ENCODE measurements at regions not wholly inside any gene's neighbourhood (a gene's known extent, or its start where the extent isn't known, plus 50 kb on each side); places are given as distances from the start of the nearest gene placed in this dataset.

DNA sequence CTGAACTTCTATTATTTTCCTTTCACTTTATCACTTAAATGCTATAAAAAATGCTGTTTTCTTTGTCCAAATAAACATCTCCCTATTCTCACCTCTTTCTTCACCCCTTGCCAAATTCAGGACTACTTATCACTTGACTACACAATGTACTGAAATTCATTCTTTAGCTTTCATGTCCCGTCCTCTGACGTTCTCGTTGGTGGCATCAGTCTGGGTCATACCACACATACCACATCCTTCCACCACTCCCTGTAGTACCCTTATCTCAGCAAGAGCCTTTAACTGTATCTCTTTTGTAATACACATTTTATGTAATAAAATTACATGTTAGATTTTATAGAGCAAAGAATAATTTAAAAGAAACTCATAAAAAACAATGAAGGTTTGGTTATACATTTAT lies 231.1 kb upstream of the PAPPA start:
- no CpG with 5 or more reads among the region's 3 CpGs for WGBS (ENCODE audit: insufficient coverage, low lambda C conversion rate)
- no peaks in the 10 kb centered on the region for H3K27me3 ChIP-seq (ENCODE audit: control insufficient read depth, insufficient read depth, low read length)

DNA sequence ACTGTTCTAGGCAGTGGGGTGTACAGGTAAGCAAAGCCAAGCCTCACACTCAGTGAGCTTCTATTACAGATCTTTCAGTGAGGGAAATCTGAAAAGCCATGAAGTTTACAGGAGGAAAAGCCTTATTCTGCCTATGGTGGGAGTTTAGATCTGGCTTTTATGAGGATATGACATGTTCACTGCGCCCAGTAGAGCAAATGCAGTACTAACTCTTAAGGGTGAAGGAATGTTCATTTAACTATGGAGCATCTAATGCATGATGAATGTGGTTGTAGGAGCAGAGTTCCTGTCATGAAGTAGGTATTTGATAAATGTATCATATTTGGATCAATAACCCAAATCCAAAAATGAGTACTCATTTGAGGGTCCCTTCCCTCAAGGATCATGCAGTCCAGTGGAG lies 230.2 kb upstream of the PAPPA start:
- H3K36me3 ChIP-seq (ENCODE audit: control insufficient read depth, insufficient read depth, low read length): no peaks in the 10 kb centered on the region
- H3K27ac ChIP-seq (ENCODE audit: low read length): no peak overlapping the region
- no peaks in the 10 kb centered on the region for H3K27me3 ChIP-seq (ENCODE audit: control insufficient read depth, insufficient read depth, low read length)
- no peak for DNase-seq
- H3K4me3 ChIP-seq (ENCODE audit: low read length): no peak overlapping the region
- no CpG with 5 or more reads among the region's 1 CpG for WGBS (ENCODE audit: insufficient coverage, low lambda C conversion rate)
- H3K4me1 ChIP-seq (ENCODE audit: control insufficient read depth, insufficient read depth, low read length): no peaks in the 10 kb centered on the region
- no peaks in the 10 kb centered on the region for H3K9me3 ChIP-seq (ENCODE audit: control insufficient read depth, low read depth, low read length)

More for the DNA sequence above, 231.1 kb upstream of the PAPPA start:
- H3K4me1 ChIP-seq (ENCODE audit: control insufficient read depth, insufficient read depth, low read length): no peaks in the 10 kb centered on the region
- no peaks in the 10 kb centered on the region for H3K9me3 ChIP-seq (ENCODE audit: control insufficient read depth, low read depth, low read length)
- H3K27ac ChIP-seq (ENCODE audit: low read length): no peak overlapping the region
- H3K36me3 ChIP-seq (ENCODE audit: control insufficient read depth, insufficient read depth, low read length): no peaks in the 10 kb centered on the region
- H3K4me3 ChIP-seq (ENCODE audit: low read length): no peak overlapping the region
- no peak for DNase-seq

DNA sequence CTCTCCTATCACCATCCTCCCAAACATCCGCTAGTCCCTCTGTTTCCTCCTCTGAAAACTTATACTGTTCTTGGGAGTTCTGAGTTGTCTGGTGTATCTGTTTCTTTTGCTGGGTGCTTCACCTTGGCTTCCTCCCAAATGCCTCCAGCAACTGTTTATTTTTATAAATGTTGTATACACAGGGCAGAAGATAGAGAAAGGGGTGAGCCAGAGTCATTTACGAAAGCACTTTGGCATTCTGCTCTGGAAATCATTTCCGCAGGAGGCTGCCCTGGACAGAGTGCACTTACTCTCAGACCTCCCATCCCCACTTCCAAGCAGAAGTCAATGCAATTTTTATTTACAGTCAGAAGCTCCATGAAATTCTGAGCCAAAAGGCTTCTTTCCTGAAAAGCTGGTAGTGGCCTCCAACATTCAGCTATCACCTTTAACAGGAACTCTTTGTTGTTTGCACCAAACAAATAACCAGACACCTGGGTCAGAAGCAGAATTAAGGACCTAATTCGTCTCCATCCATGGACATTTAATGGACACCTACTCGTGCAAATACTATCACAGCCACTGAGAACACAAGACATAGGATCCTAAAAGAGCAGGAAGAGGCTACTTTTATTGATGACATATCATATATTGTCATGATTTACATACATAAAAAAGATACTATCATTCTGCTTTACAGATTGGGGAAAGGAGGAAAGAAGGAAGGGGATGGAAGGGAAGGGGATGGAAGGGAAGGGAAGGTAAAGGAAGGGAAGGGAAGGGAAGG lies 229.5 kb upstream of the PAPPA start:
- no peak overlapping the region for H3K27ac ChIP-seq (ENCODE audit: low read length)
- no peaks in the 10 kb centered on the region for H3K27me3 ChIP-seq (ENCODE audit: control insufficient read depth, insufficient read depth, low read length)
- peak in 1 of 2 donors; percentile 15 for DNase-seq
- no peaks in the 10 kb centered on the region for H3K36me3 ChIP-seq (ENCODE audit: control insufficient read depth, insufficient read depth, low read length)
- H3K4me3 ChIP-seq (ENCODE audit: low read length): no peak overlapping the region
- WGBS (ENCODE audit: insufficient coverage, low lambda C conversion rate): no CpG with 5 or more reads among the region's 5 CpGs
- H3K4me1 ChIP-seq (ENCODE audit: control insufficient read depth, insufficient read depth, low read length): no peaks in the 10 kb centered on the region
- H3K9me3 ChIP-seq (ENCODE audit: control insufficient read depth, low read depth, low read length): no peaks in the 10 kb centered on the region

DNA sequence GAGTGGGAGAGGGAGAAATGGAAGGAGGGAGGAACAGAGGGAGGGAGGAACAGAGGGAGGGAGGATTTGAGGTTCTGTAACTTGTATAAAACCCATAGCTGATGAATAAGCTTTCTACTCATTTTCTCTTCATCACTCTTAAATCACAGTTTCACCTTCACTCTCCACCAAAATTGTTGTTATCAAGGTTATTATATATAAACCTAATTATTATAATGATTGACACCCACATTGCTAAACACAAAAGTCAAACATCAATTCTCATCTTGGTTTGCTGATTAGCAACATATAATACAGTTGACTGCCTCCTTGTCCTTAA lies 229.0 kb upstream of the PAPPA start:
- no peak for DNase-seq
- Histone ChIP-seq H3K27ac (ENCODE audit: low read length) (no peak overlapping the region), H3K36me3 (ENCODE audit: control insufficient read depth, insufficient read depth, low read length) (no peaks in the 10 kb centered on the region), H3K27me3 (ENCODE audit: control insufficient read depth, insufficient read depth, low read length) (no peaks in the 10 kb centered on the region), H3K4me1 (ENCODE audit: control insufficient read depth, insufficient read depth, low read length) (no peaks in the 10 kb centered on the region), H3K9me3 (ENCODE audit: control insufficient read depth, low read depth, low read length) (no peaks in the 10 kb centered on the region), H3K4me3 (ENCODE audit: low read length) (no peak overlapping the region)

DNA sequence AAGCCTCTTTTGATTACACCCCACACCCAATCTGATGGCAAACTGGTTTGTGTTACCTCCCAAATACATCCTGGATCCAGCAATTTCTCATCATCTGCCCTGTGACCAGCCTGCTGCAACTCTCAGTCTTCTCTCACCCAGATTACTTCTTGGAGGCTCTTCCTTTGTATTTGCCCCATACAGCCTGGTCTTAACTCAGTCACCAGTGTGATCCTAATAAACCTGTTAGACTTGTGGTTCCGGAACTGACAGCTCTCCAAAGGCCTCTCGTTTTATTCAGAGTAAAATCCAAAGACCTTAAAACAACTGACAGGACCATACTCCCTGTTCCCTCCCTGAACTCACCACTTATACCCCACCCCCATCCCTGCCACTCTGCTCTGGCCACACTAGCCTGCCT lies 228.2 kb upstream of the PAPPA start:
- no peaks in the 10 kb centered on the region for H3K27me3 ChIP-seq (ENCODE audit: control insufficient read depth, insufficient read depth, low read length)
- H3K4me3 ChIP-seq (ENCODE audit: low read length): no peak overlapping the region
- H3K4me1 ChIP-seq (ENCODE audit: control insufficient read depth, insufficient read depth, low read length): no peaks in the 10 kb centered on the region
- no CpG with 5 or more reads among the region's 2 CpGs for WGBS (ENCODE audit: insufficient coverage, low lambda C conversion rate)
- no peaks in the 10 kb centered on the region for H3K36me3 ChIP-seq (ENCODE audit: control insufficient read depth, insufficient read depth, low read length)
- no peaks in the 10 kb centered on the region for H3K9me3 ChIP-seq (ENCODE audit: control insufficient read depth, low read depth, low read length)
- no peak for DNase-seq
- no peak overlapping the region for H3K27ac ChIP-seq (ENCODE audit: low read length)

DNA sequence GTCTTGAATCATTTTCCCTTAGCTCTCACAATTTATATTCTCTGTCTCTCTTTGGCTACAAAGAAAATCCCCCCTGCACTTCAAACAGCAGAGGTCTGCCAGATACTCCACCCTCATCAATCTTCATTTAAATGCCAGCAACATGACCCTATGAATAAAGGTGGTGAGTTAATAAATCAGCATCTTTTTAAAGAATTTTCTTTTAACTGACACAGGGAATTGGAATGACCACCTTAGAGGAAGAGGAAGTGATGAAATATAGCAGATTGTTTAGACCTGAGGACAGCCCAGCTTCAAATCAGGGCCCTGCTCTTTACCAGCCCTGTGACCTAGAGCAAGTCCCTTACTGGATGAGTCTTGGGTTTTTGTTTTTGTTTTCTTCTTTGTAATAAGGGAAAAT lies 223.1 kb upstream of the PAPPA start:
- Histone ChIP-seq H3K36me3 (ENCODE audit: control insufficient read depth, insufficient read depth, low read length) (no peaks in the 10 kb centered on the region), H3K9me3 (ENCODE audit: control insufficient read depth, low read depth, low read length) (no peaks in the 10 kb centered on the region), H3K27me3 (ENCODE audit: control insufficient read depth, insufficient read depth, low read length) (no peaks in the 10 kb centered on the region), H3K4me1 (ENCODE audit: control insufficient read depth, insufficient read depth, low read length) (no peaks in the 10 kb centered on the region), H3K4me3 (ENCODE audit: low read length) (no peak overlapping the region), H3K27ac (ENCODE audit: low read length) (no peak overlapping the region)
- DNase-seq: no peak

DNA sequence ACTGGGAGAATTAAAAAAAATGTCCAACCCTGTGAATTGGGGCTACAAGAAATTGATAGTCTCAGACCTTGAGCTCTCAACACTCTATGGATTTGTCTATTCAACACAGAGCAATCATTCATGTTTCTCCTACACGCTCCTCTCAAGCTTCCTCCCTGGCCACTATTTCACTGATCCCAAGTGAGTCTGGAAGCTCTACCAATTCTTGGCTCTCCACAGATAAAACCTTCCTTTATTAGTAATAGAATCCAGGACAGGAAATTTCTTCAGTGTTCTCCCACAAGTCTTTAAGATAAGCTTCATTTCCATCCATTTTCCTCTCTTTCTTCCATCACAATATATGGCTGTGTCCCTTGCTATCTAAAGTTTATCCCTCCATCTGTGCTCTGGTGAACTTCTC lies 215.1 kb upstream of the PAPPA start:
- WGBS (ENCODE audit: insufficient coverage, low lambda C conversion rate): no CpG with 5 or more reads among the region's 1 CpG
- H3K36me3 ChIP-seq (ENCODE audit: control insufficient read depth, insufficient read depth, low read length): no peaks in the 10 kb centered on the region
- H3K4me3 ChIP-seq (ENCODE audit: low read length): no peak overlapping the region
- DNase-seq: no peak
- H3K9me3 ChIP-seq (ENCODE audit: control insufficient read depth, low read depth, low read length): no peaks in the 10 kb centered on the region
- no peaks in the 10 kb centered on the region for H3K4me1 ChIP-seq (ENCODE audit: control insufficient read depth, insufficient read depth, low read length)
- no peaks in the 10 kb centered on the region for H3K27me3 ChIP-seq (ENCODE audit: control insufficient read depth, insufficient read depth, low read length)
- H3K27ac ChIP-seq (ENCODE audit: low read length): no peak overlapping the region

DNA sequence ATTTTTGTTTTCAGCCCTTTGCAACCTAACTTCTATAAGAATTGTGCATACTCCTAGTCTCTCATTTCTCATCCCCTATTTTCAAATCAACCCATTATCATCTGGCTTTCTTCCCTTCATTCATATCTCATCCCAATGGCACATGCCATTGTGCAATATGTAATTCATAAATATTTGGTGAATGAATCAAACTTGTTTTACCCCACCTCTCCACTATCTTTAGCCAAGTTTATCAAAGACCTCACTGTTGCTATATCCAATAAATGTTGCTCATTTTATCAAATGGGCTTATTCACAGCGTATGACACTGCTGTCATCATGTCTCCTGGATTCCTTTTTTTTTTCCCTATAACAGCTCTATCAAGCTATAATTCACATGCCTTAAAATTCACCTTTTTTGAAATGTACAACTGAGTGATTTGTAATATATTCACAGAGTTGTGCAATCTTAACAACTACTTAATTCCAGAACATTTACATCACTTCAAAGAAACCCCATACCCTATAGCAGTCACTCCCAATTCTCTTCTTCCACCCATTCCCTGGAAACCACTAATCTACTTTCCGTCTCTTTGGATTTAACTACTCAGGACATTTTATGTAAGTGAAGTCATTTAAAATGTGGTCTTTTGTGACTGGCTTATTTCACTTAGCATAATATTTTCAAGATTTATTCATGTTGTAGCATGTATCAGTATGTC lies 214.4 kb upstream of the PAPPA start:
- H3K27ac ChIP-seq (ENCODE audit: low read length): no peak overlapping the region
- DNase-seq: no peak
- H3K27me3 ChIP-seq (ENCODE audit: control insufficient read depth, insufficient read depth, low read length): no peaks in the 10 kb centered on the region
- H3K4me1 ChIP-seq (ENCODE audit: control insufficient read depth, insufficient read depth, low read length): no peaks in the 10 kb centered on the region
- H3K9me3 ChIP-seq (ENCODE audit: control insufficient read depth, low read depth, low read length): no peaks in the 10 kb centered on the region
- no peak overlapping the region for H3K4me3 ChIP-seq (ENCODE audit: low read length)
- no peaks in the 10 kb centered on the region for H3K36me3 ChIP-seq (ENCODE audit: control insufficient read depth, insufficient read depth, low read length)
- 89% methylated on average over 2 of the region's 2 CpGs for WGBS (ENCODE audit: insufficient coverage, low lambda C conversion rate)

DNA sequence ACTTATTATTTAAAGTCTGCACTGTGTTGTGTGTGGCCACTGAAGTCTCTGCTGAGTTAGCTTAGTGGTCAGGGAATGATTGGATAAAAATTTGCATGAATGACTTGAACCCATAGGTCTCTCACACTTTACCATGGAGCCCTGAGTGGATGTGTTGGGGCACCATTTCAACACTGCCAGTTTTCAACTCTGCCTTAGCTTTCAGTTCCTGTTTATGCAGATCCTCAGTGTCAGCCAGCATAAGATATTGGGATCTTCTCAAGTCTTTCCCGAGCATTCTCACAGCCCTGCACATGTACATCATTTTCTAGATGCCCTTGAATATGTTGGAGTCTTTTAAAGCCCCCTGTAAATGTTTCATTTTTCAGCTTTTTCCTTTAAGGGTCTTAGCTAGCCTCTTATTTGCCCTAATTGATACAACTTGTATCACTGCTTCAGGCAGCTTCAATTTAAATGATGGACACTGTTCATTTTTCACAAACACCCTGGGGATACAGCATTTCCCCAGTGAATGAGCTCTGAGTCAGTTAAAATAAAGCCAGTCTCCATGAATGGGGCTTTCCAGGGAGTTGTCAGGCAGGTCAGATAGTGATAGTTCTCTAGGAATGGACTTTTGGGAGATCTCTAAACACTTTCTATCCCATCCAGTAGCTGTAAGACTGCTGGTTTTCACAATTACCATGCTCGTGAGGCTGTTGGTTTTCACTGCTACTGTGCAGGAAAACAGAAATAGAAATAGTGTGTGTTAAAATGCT lies 211.9 kb upstream of the PAPPA start:
- Histone ChIP-seq H3K4me1 (ENCODE audit: control insufficient read depth, insufficient read depth, low read length) (no peaks in the 10 kb centered on the region), H3K9me3 (ENCODE audit: control insufficient read depth, low read depth, low read length) (no peaks in the 10 kb centered on the region), H3K27me3 (ENCODE audit: control insufficient read depth, insufficient read depth, low read length) (no peaks in the 10 kb centered on the region), H3K36me3 (ENCODE audit: control insufficient read depth, insufficient read depth, low read length) (no peaks in the 10 kb centered on the region), H3K4me3 (ENCODE audit: low read length) (no peak overlapping the region), H3K27ac (ENCODE audit: low read length) (no peak overlapping the region)
- DNase-seq: no peak
- no CpG with 5 or more reads among the region's 2 CpGs for WGBS (ENCODE audit: insufficient coverage, low lambda C conversion rate)

DNA sequence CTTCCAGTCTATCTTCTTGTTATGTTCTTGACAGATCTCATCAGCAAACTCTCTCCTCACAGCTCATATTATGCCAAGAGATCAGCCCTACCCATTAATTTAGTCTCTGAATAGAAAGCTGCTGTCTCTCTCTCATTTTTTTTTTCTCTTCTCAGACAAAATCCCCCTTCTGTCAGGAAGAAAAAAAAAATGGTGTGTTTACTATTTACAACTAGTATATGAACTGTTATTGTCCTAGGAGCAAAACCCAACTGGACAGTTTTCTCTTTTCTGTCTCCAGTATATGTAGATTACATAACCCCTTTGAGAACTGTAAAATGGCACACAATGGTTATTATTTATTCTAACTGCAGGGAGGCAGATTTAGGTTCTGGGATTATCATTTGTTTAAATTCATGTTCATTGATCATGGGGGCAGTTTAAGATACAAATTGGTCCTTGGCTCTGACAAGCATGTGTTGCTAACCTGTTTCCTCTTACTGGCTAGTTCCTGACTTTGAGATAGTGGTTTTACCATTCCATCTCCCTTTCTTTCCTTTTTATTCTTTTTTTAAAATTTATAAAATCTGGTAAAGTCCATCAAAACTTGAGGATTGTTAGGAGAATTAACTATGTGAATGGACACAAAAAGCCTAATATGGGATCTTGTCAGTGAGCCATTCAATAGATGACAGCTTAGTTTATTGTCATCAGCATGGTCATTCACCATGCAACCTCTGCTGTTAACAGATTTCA lies 210.0 kb upstream of the PAPPA start:
- H3K4me3 ChIP-seq (ENCODE audit: low read length): no peak overlapping the region
- H3K27ac ChIP-seq (ENCODE audit: low read length): peak overlapping the region; percentile 0

More for the DNA sequence above, 210.0 kb upstream of the PAPPA start:
- H3K9me3 ChIP-seq (ENCODE audit: control insufficient read depth, low read depth, low read length): no peaks in the 10 kb centered on the region
- DNase-seq: no peak
- no peaks in the 10 kb centered on the region for H3K36me3 ChIP-seq (ENCODE audit: control insufficient read depth, insufficient read depth, low read length)
- H3K27me3 ChIP-seq (ENCODE audit: control insufficient read depth, insufficient read depth, low read length): no peaks in the 10 kb centered on the region
- no peaks in the 10 kb centered on the region for H3K4me1 ChIP-seq (ENCODE audit: control insufficient read depth, insufficient read depth, low read length)

All from large intestine (tissue), 3 donors.